ENCODE measurements at regions not wholly inside any gene's neighbourhood (a gene's known extent, or its start where the extent isn't known, plus 50 kb on each side); places are given as distances from the start of the nearest gene placed in this dataset.
A peak's percentile ranks its signal among the peaks of the same experiment; 100 is the strongest.

DNA sequence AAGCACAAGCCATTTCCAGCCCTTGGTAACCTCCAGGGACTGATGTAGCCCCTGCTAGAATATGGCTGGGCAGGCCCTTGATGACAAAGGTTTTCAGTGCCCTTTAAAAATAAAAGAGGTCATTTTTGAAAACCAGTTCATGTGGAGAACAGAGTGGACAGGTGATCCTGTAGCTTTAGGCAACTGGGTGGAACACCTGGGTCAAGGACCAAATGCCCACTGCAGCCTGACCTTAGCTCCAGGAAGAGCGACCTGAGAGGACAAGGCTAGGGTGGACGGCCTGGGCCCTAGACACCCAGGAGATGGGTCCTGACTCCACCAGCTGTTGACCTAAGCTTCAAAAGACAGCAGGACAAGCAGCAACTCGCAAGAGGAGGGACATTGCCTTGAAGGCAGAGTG lies 116.6 kb downstream of the LIPG start:
- TF ChIP-seq TAF1 (IDR thresholded peaks at IDR 0.05; ENCODE audit: borderline replicate concordance, insufficient read depth, low read length), result no peak
- TF ChIP-seq SIN3A (IDR thresholded peaks at IDR 0.05; ENCODE audit: borderline replicate concordance, insufficient read depth, low read length), result no peak
- TF ChIP-seq, protein P1, sequence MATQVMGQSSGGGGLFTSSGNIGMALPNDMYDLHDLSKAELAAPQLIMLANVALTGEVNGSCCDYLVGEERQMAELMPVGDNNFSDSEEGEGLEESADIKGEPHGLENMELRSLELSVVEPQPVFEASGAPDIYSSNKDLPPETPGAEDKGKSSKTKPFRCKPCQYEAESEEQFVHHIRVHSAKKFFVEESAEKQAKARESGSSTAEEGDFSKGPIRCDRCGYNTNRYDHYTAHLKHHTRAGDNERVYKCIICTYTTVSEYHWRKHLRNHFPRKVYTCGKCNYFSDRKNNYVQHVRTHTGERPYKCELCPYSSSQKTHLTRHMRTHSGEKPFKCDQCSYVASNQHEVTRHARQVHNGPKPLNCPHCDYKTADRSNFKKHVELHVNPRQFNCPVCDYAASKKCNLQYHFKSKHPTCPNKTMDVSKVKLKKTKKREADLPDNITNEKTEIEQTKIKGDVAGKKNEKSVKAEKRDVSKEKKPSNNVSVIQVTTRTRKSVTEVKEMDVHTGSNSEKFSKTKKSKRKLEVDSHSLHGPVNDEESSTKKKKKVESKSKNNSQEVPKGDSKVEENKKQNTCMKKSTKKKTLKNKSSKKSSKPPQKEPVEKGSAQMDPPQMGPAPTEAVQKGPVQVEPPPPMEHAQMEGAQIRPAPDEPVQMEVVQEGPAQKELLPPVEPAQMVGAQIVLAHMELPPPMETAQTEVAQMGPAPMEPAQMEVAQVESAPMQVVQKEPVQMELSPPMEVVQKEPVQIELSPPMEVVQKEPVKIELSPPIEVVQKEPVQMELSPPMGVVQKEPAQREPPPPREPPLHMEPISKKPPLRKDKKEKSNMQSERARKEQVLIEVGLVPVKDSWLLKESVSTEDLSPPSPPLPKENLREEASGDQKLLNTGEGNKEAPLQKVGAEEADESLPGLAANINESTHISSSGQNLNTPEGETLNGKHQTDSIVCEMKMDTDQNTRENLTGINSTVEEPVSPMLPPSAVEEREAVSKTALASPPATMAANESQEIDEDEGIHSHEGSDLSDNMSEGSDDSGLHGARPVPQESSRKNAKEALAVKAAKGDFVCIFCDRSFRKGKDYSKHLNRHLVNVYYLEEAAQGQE (IDR thresholded peaks at IDR 0.05; ENCODE audit: insufficient read depth in 1 of 2, low read depth in 2 of 2, low read length in 2 of 2), result no peak

DNA sequence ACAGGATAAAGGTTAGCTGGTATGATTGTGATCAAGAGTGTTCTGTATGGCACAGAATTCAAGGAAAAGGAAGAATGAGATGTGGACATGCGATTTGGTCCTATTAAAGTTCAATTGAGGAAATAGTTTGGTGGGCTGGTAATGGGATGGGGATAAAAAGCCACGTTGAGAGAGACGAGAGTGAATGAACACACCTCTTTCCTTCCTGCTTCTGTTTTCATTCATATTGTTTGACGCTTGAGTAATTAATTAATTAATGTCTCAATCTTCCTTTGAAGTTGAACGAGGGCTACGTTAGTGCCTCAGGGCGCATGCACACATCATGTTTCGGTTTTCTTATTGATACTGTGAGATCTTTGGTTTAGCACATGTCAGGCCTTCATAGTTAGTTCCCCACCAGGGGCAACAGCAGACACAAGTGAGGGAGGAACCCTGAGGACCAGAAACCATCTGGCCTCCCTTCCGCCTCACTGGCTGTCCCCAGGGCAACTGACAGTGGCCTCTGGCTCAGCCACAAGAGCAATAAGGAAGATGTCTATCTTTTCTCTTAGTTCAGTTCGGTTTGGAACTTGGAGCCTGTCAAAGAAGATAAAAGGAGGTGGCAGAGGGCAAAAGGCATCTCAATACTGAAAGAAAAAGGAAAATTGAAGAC lies 116.0 kb downstream of the LIPG start:
- TF ChIP-seq SIN3A (IDR thresholded peaks at IDR 0.05; ENCODE audit: borderline replicate concordance, insufficient read depth, low read length) (0 out of 2 replicates have a peak, but pooled peaks have one; percentile 76), POLR2AphosphoS5 (IDR thresholded peaks at IDR 0.05; ENCODE audit: low read depth, low read length) (no peak; the same call in 1 of the 2 replicates), FOXP2 (optimal IDR thresholded peaks at IDR 0.05; ENCODE audit: borderline replicate concordance, extremely low read depth, extremely low read length, insufficient read depth) (peak; percentile 57)

DNA sequence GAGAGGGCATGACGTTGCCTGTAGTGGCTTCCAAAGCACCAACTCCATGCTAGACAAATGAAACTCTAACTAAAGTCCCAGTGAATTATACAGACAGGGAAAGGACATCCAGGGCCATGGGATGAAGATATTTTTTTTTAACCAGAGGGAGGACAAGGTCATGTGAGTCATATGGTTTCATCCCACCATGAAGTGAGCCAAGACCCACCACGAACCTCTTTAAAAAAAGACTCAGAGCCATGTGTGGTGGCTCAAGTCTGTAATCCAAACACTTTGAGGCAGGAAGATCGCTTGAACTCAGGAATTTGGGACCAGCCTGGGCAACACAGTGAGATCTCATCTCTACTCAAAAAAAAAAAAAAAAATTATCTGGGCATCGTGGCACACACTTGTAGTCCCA lies 115.2 kb downstream of the LIPG start:
- TF ChIP-seq SIN3A (IDR thresholded peaks at IDR 0.05; ENCODE audit: borderline replicate concordance, insufficient read depth, low read length), result no peak
- no peak for TF ChIP-seq POLR2AphosphoS5 (IDR thresholded peaks at IDR 0.05; ENCODE audit: low read depth, low read length)
- no peak for TF ChIP-seq FOXP2 (optimal IDR thresholded peaks at IDR 0.05; ENCODE audit: borderline replicate concordance, extremely low read depth, extremely low read length, insufficient read depth)
- TF ChIP-seq, protein P1 (IDR thresholded peaks at IDR 0.05; ENCODE audit: insufficient read depth in 1 of 2, low read depth in 2 of 2, low read length in 2 of 2), result no peak
- TF ChIP-seq TAF1 (IDR thresholded peaks at IDR 0.05; ENCODE audit: borderline replicate concordance, insufficient read depth, low read length), result no peak

DNA sequence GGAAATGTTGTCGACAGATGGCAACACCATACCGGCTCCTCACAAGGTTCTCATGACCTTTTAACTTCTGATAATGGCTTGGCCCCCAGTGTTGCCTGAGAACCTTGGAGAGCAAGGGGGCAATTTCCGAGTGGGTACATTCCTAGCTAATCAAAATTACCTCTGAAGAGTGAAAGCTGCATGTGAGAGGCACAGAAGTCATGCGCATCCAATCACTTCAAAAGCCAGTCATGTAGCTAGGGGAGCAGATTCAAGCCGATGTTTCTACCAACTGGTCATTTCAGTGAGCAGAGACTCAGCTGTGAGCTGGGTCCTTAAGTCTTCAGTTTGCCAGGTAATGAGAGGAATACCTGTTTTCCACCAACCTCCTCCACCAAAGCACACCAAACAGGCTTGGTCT lies 111.4 kb downstream of the LIPG start:
- TF ChIP-seq, protein P1 (IDR thresholded peaks at IDR 0.05; ENCODE audit: insufficient read depth in 1 of 2, low read depth in 2 of 2, low read length in 2 of 2), result no peak
- no peak for TF ChIP-seq SIN3A (IDR thresholded peaks at IDR 0.05; ENCODE audit: borderline replicate concordance, insufficient read depth, low read length)
- TF ChIP-seq POLR2AphosphoS5 (IDR thresholded peaks at IDR 0.05; ENCODE audit: low read depth, low read length), result no peak
- TF ChIP-seq TAF1 (IDR thresholded peaks at IDR 0.05; ENCODE audit: borderline replicate concordance, insufficient read depth, low read length), result no peak
- no peak for TF ChIP-seq FOXP2 (optimal IDR thresholded peaks at IDR 0.05; ENCODE audit: borderline replicate concordance, extremely low read depth, extremely low read length, insufficient read depth)

DNA sequence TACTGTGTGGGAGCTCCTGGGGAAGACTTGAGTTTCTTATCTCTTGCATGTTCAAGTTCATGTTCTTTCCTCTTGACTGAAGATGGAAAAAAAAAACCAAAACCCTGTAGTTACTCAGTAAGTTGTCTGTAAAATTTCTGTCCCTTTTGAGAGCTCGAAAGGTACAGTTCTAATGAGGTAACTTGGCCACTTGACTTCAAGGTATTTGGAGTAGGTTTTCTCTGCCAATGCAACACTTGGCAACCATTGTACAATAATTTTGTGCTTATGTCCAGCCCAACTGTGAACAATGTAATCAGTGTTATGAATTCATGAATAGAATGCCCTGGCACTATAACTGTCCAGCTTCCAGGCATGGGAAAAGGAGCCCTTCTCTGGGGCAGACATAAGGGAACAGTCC lies 111.0 kb downstream of the LIPG start:
- TF ChIP-seq TAF1 (IDR thresholded peaks at IDR 0.05; ENCODE audit: borderline replicate concordance, insufficient read depth, low read length) (no peak), FOXP2 (optimal IDR thresholded peaks at IDR 0.05; ENCODE audit: borderline replicate concordance, extremely low read depth, extremely low read length, insufficient read depth) (no peak), POLR2AphosphoS5 (IDR thresholded peaks at IDR 0.05; ENCODE audit: low read depth, low read length) (no peak), SIN3A (IDR thresholded peaks at IDR 0.05; ENCODE audit: borderline replicate concordance, insufficient read depth, low read length) (no peak)
- TF ChIP-seq, protein P1 (IDR thresholded peaks at IDR 0.05; ENCODE audit: insufficient read depth in 1 of 2, low read depth in 2 of 2, low read length in 2 of 2), result no peak

Measured in PFSK-1 (cell line).